Endothelial cell of umbilical vein (primary cell): ENCODE measurements at regions not wholly inside any gene's neighbourhood (a gene's known extent, or its start where the extent isn't known, plus 50 kb on each side); places are given as distances from the start of the nearest gene placed in this dataset.

Source experiments
- BruUV-seq: library from RNA; stranded (reverse); fragments of 400-500 nt; replicated peaks from 2 replicates; lab custom pipeline; 2021; lab: Mats Ljungman, UMichigan
- CTCF ChIA-PET: fragments of 300-600, 350-600 bp; sonication (Branson Sonifier 250); formaldehyde crosslinking; loops from one replicate; lab custom pipeline; 2021; ENCODE audit warnings: antibody characterized with exemption, inconsistent platforms; lab: Charles Lee
- POLR2A ChIA-PET: fragments of 300-600, 350-600 bp; sonication (Branson Sonifier 250); formaldehyde crosslinking; loops from one replicate; lab custom pipeline; 2021; ENCODE audit warnings: antibody characterized with exemption, inconsistent platforms; lab: Charles Lee
- DNase-seq: peaks from one replicate; pipeline ENCODE4 v3.0.0-alpha.2; 2011; ENCODE audit warnings: low read depth, low spot score
- FAIRE-seq: peaks from 2 replicates; lab custom pipeline; 2011; peaks lifted over from hg19 to GRCh38; lab: Jason Lieb, UNC
- H2AFZ ChIP-seq: 2 replicates; pipeline ENCODE4 v1.6.0; 2012; ENCODE audit warnings: low read depth, low read length, control low read depth, inconsistent platforms
- H3K27ac ChIP-seq: 2 replicates; pipeline ENCODE4 v1.5.1; 2011; ENCODE audit warnings: low read depth, mild to moderate bottlenecking, control low read depth, low read length, moderate library complexity; ENCODE audit not compliant: insufficient read depth
- H3K27me3 ChIP-seq, 2 experiments: 2 replicates each; pipeline versions ENCODE4 v1.6.0 to v1.6.1; 2011; ENCODE audit warnings: low read length in 2 of 2, mixed read lengths in 1 of 2; ENCODE audit not compliant: control insufficient read depth in 2 of 2, insufficient read depth in 2 of 2
- H3K36me3 ChIP-seq, 2 experiments: 2 replicates in 1 of 2; 3 replicates in 1 of 2; pipeline ENCODE4 v1.5.1; 2011; ENCODE audit warnings: low read length in 2 of 2, mild to moderate bottlenecking in 1 of 2, moderate library complexity in 1 of 2; ENCODE audit not compliant: control insufficient read depth in 2 of 2, insufficient read depth in 2 of 2; ENCODE audit errors: extremely low read depth in 1 of 2
- H3K4me1 ChIP-seq: 3 replicates; pipeline ENCODE4 v1.5.1; 2011; ENCODE audit warnings: mild to moderate bottlenecking, low read length; ENCODE audit not compliant: control insufficient read depth, insufficient read depth; ENCODE audit errors: extremely low read depth
- H3K4me2 ChIP-seq: 2 replicates; pipeline ENCODE4 v1.6.1; 2011; ENCODE audit warnings: low read length, control low read depth, mixed read lengths; ENCODE audit not compliant: insufficient read depth
- H3K4me3 ChIP-seq, 3 experiments: fragments of 200-600 bp in 1 of 3; sonication (generic), shearing (Covaris generic) in 1 of 3; replicated peaks in 1 of 3; 2 replicates each; pipeline ENCODE4 v1.5.1; 2011 to 2016; ENCODE audit warnings: control low read depth in 3 of 3, low read length in 3 of 3, mild to moderate bottlenecking in 2 of 3, inconsistent platforms in 1 of 3, low read depth in 1 of 3, moderate library complexity in 1 of 3; ENCODE audit not compliant: insufficient read depth in 1 of 3
- H3K79me2 ChIP-seq: 2 replicates; pipeline ENCODE4 v1.6.0; 2012; ENCODE audit warnings: low read length, inconsistent platforms; ENCODE audit not compliant: control insufficient read depth, insufficient read depth
- H3K9ac ChIP-seq: replicated peaks from 2 replicates; pipeline ENCODE3; 2011; ENCODE audit warnings: low read length, control low read depth; ENCODE audit not compliant: insufficient read depth; ENCODE audit errors: extremely low read depth
- H3K9me1 ChIP-seq: replicated peaks from 3 replicates; pipeline ENCODE4 v1.6.0; 2011; ENCODE audit warnings: mild to moderate bottlenecking, low read length; ENCODE audit not compliant: control insufficient read depth, insufficient read depth; ENCODE audit errors: extremely low read depth
- H3K9me3 ChIP-seq: replicated peaks from 2 replicates; pipeline ENCODE4 v1.5.1; 2012; ENCODE audit warnings: low read length, inconsistent platforms; ENCODE audit not compliant: control insufficient read depth, insufficient read depth
- H4K20me1 ChIP-seq: replicated peaks from 2 replicates; pipeline ENCODE3; 2011; ENCODE audit warnings: mild to moderate bottlenecking, low read length; ENCODE audit not compliant: control insufficient read depth, insufficient read depth; ENCODE audit errors: extremely low read depth
- CTCF ChIP-seq, 2 donors: IDR thresholded peaks; 1 replicate in 1 of 2; 2 replicates in 1 of 2; pipeline ENCODE4 v1.5.1; 2011; ENCODE audit warnings: low read length in 2 of 2, mild to moderate bottlenecking in 2 of 2, moderate library complexity in 2 of 2, control low read depth in 1 of 2, inconsistent platforms in 1 of 2, low read depth in 1 of 2; ENCODE audit not compliant: insufficient read depth in 1 of 2; ENCODE audit errors: extremely low read depth in 1 of 2
- EZH2 ChIP-seq: IDR thresholded peaks from 2 replicates; pipeline ENCODE4 v1.6.1; 2012; ENCODE audit warnings: borderline replicate concordance, low read depth, mild to moderate bottlenecking, moderate library complexity, low read length, inconsistent platforms; ENCODE audit not compliant: severe bottlenecking
- FOS ChIP-seq: IDR thresholded peaks from 2 replicates; pipeline ENCODE4 v1.6.1; 2011; ENCODE audit warnings: mild to moderate bottlenecking, low read length, moderate library complexity, borderline replicate concordance; ENCODE audit not compliant: insufficient read depth
- GATA2 ChIP-seq: IDR thresholded peaks from 2 replicates; pipeline ENCODE4 v1.7.0; 2011; ENCODE audit warnings: low read depth, mild to moderate bottlenecking, moderate library complexity, mixed read lengths, low read length; ENCODE audit not compliant: insufficient read length, insufficient read depth
- JUN ChIP-seq: IDR thresholded peaks from 2 replicates; pipeline ENCODE4 v1.6.1; 2011; ENCODE audit warnings: borderline replicate concordance, low read depth; ENCODE audit not compliant: insufficient read length, insufficient read depth
- MAX ChIP-seq: IDR thresholded peaks from 2 replicates; pipeline ENCODE4 v1.6.1; 2011; ENCODE audit not compliant: insufficient read depth, insufficient read length
- MYC ChIP-seq: IDR thresholded peaks from one replicate; pipeline ENCODE4 v1.6.1; 2011; ENCODE audit warnings: mild to moderate bottlenecking, low read depth, low read length
- POLR2A ChIP-seq: IDR thresholded peaks from 2 replicates; pipeline ENCODE4 v1.6.1; 2012; ENCODE audit warnings: low read depth, mild to moderate bottlenecking, control low read depth, low read length
- POLR2AphosphoS5 ChIP-seq: IDR thresholded peaks from 2 replicates; pipeline ENCODE4 v1.6.1; 2012; ENCODE audit warnings: low read depth, mild to moderate bottlenecking, control low read depth, low read length, moderate library complexity; ENCODE audit not compliant: insufficient read depth
- dilution Hi-C: fragments of 300-500 bp; cut with MboI; formaldehyde crosslinking; loops from one replicate; pipeline ENCODE4 v1.15.0; 2019; ENCODE audit warnings: low sequenced_read_pairs; ENCODE audit not compliant: extremely low pct_ligation_motif_present
- intact Hi-C: fragments of 100-400 bp; cut with micrococcal nuclease; formaldehyde crosslinking; loops from one replicate; pipeline ENCODE4 v1.10.0; 2022

GRCh38 chr2:53220969-53221368 is 546.6 kb upstream of the CHAC2 start:
- CTCF ChIA-PET, result no interaction called here
- FAIRE-seq (no peak), DNase-seq (no peak)
- POLR2A ChIA-PET, result no interaction called here
- H2AFZ ChIP-seq, result no peak overlapping the region
- intact Hi-C loops (no loop called here), dilution Hi-C loops (no loop called here)
- H3K9me3 ChIP-seq, result no peaks in the 10 kb centered on the region
- no peaks in the 10 kb centered on the region for H3K9me1 ChIP-seq
- H3K79me2 ChIP-seq, result no peaks in the 10 kb centered on the region
- H3K4me3 ChIP-seq, result no peak overlapping the region
- H3K27ac ChIP-seq, result no peak overlapping the region
- H3K27me3 ChIP-seq, result no peaks in the 10 kb centered on the region
- no peaks in the 10 kb centered on the region for H4K20me1 ChIP-seq
- no peaks in the 10 kb centered on the region for H3K4me1 ChIP-seq
- no peak overlapping the region for H3K4me2 ChIP-seq
- no peaks in the 10 kb centered on the region for H3K36me3 ChIP-seq
- no TSS peak for BruUV-seq
- no peak for TF ChIP-seq CTCF (IDR thresholded peaks at IDR 0.05; ENCODE audit: extremely low read depth in 1 of 2, insufficient read depth in 1 of 2, low read depth in 1 of 2, low read length in 2 of 2)
- H3K9ac ChIP-seq, result no peak overlapping the region

- FAIRE-seq (no peak), DNase-seq (no peak)
- CTCF ChIA-PET, result no interaction called here
- H3K27me3 ChIP-seq, result no peaks in the 10 kb centered on the region
- BruUV-seq, result no TSS peak
- dilution Hi-C loops (no loop called here), intact Hi-C loops (no loop called here)
- no peaks in the 10 kb centered on the region for H3K79me2 ChIP-seq
- no peaks in the 10 kb centered on the region for H3K4me1 ChIP-seq
- H3K9me1 ChIP-seq, result no peaks in the 10 kb centered on the region
- POLR2A ChIA-PET, result no interaction called here
- no peak overlapping the region for H3K27ac ChIP-seq
- no peaks in the 10 kb centered on the region for H3K36me3 ChIP-seq
- no peak overlapping the region for H3K4me3 ChIP-seq
- no peaks in the 10 kb centered on the region for H4K20me1 ChIP-seq
- no peak overlapping the region for H3K9ac ChIP-seq
- H2AFZ ChIP-seq, result no peak overlapping the region
- H3K9me3 ChIP-seq, result no peaks in the 10 kb centered on the region
- H3K4me2 ChIP-seq, result no peak overlapping the region
- TF ChIP-seq MAX (no peak), MYC (no peak), POLR2A (no peak), GATA2 (no peak), FOS (no peak), EZH2 (no peak), JUN (no peak), CTCF (IDR thresholded peaks at IDR 0.05; ENCODE audit: extremely low read depth in 1 of 2, insufficient read depth in 1 of 2, low read depth in 1 of 2, low read length in 2 of 2) (no peak), POLR2AphosphoS5 (no peak)
These were observed 550.4 kb upstream of the CHAC2 start for GRCh38 chr2:53217250-53217649.
